OCI-LY1 (cell line): ENCODE measurements at regions not wholly inside any gene's neighbourhood (a gene's known extent, or its start where the extent isn't known, plus 50 kb on each side); places are given as distances from the start of the nearest gene placed in this dataset.

Source experiments
- H2AFZ ChIP-seq: fragments of 200-600 bp; sonication (generic), shearing (Covaris generic); 2 replicates; pipeline ENCODE4 v1.6.0; 2014; ENCODE audit warnings: antibody characterized with exemption, mild to moderate bottlenecking, low read length
- H3F3A ChIP-seq: fragments of 200-600 bp; sonication (generic), shearing (Covaris generic); 2 replicates; pipeline ENCODE4 v1.6.0; 2014; ENCODE audit warnings: mild to moderate bottlenecking, antibody characterized with exemption, low read length, moderate library complexity; ENCODE audit not compliant: insufficient read depth
- H3K27ac ChIP-seq: fragments of 200-600 bp; sonication (generic); 2 replicates; pipeline ENCODE4 v1.5.1; 2014; ENCODE audit warnings: low read length, mixed run types, mild to moderate bottlenecking, low read depth; ENCODE audit not compliant: poor library complexity, severe bottlenecking
- H3K27me3 ChIP-seq: fragments of 200-600 bp; sonication (generic); 2 replicates; pipeline ENCODE4 v1.6.0; 2014; ENCODE audit warnings: antibody characterized with exemption, mild to moderate bottlenecking, low read length, moderate library complexity; ENCODE audit not compliant: insufficient read depth
- H3K36me3 ChIP-seq: fragments of 200-600 bp; sonication (generic); 2 replicates; pipeline ENCODE4 v1.6.1; 2014; ENCODE audit warnings: mild to moderate bottlenecking, antibody characterized with exemption, low read length, moderate library complexity, mixed read lengths; ENCODE audit not compliant: insufficient read depth
- H3K4me1 ChIP-seq: fragments of 200-600 bp; sonication (generic); 2 replicates; pipeline ENCODE4 v1.5.1; 2014; ENCODE audit warnings: mild to moderate bottlenecking, low read length, moderate library complexity; ENCODE audit not compliant: insufficient read depth, severe bottlenecking
- H3K4me2 ChIP-seq: fragments of 200-600 bp; sonication (generic), shearing (Covaris generic); 2 replicates; pipeline ENCODE4 v1.6.1; 2014; ENCODE audit warnings: low read length
- H3K4me3 ChIP-seq: fragments of 200-600 bp; sonication (generic); 2 replicates; pipeline ENCODE4 v1.5.1; 2014; ENCODE audit warnings: low read length, low read depth, mild to moderate bottlenecking, mixed read lengths; ENCODE audit not compliant: poor library complexity, severe bottlenecking
- H3K79me2 ChIP-seq: fragments of 200-600 bp; shearing (Covaris generic); 2 replicates; pipeline ENCODE4 v1.6.1; 2016; ENCODE audit warnings: mixed run types, low read length, mixed read lengths; ENCODE audit not compliant: insufficient read depth
- H3K9ac ChIP-seq: fragments of 200-600 bp; sonication (generic), shearing (Covaris generic); 2 replicates; pipeline ENCODE4 v1.6.1; 2014; ENCODE audit warnings: mild to moderate bottlenecking, low read length, mixed read lengths
- H3K9me2 ChIP-seq: fragments of 200-600 bp; sonication (generic), shearing (Covaris generic); 2 replicates; pipeline ENCODE4 v1.6.1; 2014; ENCODE audit warnings: low read depth, mild to moderate bottlenecking, low read length, mixed read lengths
- H3K9me3 ChIP-seq: fragments of 200-600 bp; shearing (Covaris generic); 2 replicates; pipeline ENCODE4 v1.6.1; 2014; ENCODE audit warnings: low read length, mixed read lengths
- H4K20me1 ChIP-seq: fragments of 200-600 bp; sonication (generic), shearing (Covaris generic); 2 replicates; pipeline ENCODE4 v1.6.0; 2016; ENCODE audit warnings: mild to moderate bottlenecking, low read length; ENCODE audit not compliant: insufficient read depth
- EZH2 ChIP-seq: fragments of 200-600 bp; sonication (generic), shearing (Covaris generic); IDR thresholded peaks from 2 replicates; pipeline ENCODE4 v1.8.0; 2017; ENCODE audit warnings: borderline replicate concordance, mixed run types, mild to moderate bottlenecking, antibody characterized with exemption, low read length, moderate library complexity, mixed read lengths
- TF ChIP-seq, protein P1 (sequence below): fragments of 200-600 bp; sonication (generic), shearing (Covaris generic); IDR thresholded peaks from 2 replicates; pipeline ENCODE4 v1.5.1; 2017; ENCODE audit warnings: mild to moderate bottlenecking, antibody characterized with exemption, low read length, moderate library complexity, mixed read lengths

DNA sequence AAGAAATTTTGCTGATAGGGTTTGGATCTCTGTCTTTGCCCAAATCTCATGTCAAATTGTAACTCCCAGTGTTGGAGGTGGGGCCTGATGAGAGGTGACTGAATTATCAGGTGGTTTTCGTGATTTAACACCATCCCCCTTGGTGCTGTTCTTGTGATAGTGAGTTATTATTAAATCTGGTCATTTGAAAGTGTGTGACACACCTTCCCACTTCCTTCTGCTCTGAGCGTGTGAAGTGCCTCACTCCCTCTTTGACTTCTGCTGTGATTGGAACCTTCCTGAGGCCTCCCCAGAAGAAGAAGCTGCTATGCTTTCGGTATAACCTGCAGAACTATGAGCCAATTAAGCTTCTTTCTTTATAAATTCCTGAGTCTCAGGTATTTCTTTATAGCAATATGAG lies 632.0 kb downstream of the SLITRK5 start:
- Histone ChIP-seq H3K27me3 (no peaks in the 10 kb centered on the region), H3K4me2 (no peak overlapping the region), H3K9me3 (no peaks in the 10 kb centered on the region), H4K20me1 (no peaks in the 10 kb centered on the region), H3K36me3 (no peaks in the 10 kb centered on the region), H3K4me3 (no peak overlapping the region), H3K9ac (no peak overlapping the region), H3K9me2 (no peaks in the 10 kb centered on the region), H2AFZ (no peak overlapping the region), H3K4me1 (no peaks in the 10 kb centered on the region), H3K79me2 (no peaks in the 10 kb centered on the region), H3F3A (no peaks in the 10 kb centered on the region), H3K27ac (no peak overlapping the region)
- TF ChIP-seq, protein P1, sequence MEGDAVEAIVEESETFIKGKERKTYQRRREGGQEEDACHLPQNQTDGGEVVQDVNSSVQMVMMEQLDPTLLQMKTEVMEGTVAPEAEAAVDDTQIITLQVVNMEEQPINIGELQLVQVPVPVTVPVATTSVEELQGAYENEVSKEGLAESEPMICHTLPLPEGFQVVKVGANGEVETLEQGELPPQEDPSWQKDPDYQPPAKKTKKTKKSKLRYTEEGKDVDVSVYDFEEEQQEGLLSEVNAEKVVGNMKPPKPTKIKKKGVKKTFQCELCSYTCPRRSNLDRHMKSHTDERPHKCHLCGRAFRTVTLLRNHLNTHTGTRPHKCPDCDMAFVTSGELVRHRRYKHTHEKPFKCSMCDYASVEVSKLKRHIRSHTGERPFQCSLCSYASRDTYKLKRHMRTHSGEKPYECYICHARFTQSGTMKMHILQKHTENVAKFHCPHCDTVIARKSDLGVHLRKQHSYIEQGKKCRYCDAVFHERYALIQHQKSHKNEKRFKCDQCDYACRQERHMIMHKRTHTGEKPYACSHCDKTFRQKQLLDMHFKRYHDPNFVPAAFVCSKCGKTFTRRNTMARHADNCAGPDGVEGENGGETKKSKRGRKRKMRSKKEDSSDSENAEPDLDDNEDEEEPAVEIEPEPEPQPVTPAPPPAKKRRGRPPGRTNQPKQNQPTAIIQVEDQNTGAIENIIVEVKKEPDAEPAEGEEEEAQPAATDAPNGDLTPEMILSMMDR = no peak
- no peak for TF ChIP-seq EZH2

DNA sequence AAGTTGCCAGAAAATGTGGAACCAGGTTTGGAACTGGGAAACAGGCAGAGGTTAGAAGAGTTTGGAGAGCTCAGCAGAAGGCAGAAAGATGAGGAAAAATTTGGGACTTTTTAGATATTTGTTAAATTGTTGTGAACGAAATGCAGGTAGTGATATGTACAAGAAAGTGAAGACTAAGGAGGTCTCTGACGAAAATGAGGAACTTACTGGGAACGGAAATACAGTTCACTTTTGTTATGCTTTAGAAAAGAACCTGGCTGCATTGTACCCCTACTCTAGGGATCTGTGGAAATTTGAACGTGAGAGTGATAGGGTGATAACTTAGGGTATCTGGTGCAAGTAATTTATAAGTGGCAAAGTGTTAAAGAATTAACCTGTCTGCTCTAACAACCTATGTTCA lies 632.4 kb downstream of the SLITRK5 start:
- Histone ChIP-seq H3K9ac (no peak overlapping the region), H3K9me2 (no peaks in the 10 kb centered on the region), H3K27ac (no peak overlapping the region), H2AFZ (no peak overlapping the region), H3K4me3 (no peak overlapping the region), H4K20me1 (no peaks in the 10 kb centered on the region), H3K79me2 (no peaks in the 10 kb centered on the region), H3F3A (no peaks in the 10 kb centered on the region), H3K9me3 (no peaks in the 10 kb centered on the region), H3K4me2 (no peak overlapping the region), H3K27me3 (no peaks in the 10 kb centered on the region), H3K36me3 (no peaks in the 10 kb centered on the region), H3K4me1 (no peaks in the 10 kb centered on the region)
- TF ChIP-seq, protein P1 = no peak
- no peak for TF ChIP-seq EZH2

DNA sequence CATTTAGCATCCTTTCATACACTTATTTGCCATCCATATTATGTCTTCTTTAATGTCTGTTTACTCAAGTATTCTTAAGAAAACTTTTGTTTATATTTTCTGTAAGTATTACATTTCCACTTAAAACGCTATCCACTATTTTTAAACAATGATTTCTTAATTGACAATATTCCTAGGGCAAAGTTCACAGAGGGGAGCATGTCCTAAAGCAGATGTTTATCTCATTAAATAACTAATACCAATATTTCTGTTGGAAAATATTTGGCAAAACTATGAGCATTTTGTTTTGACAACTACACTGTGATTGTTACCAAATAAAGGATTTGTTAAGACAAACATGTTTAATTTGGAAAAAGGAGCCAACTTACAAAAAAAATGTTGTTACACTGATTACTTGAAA lies 643.3 kb downstream of the SLITRK5 start:
- no peak overlapping the region for H3K27ac ChIP-seq
- H3K9me3 ChIP-seq = no peaks in the 10 kb centered on the region
- H3K4me1 ChIP-seq = no peaks in the 10 kb centered on the region
- H3K4me2 ChIP-seq = no peak overlapping the region
- no peaks in the 10 kb centered on the region for H3K27me3 ChIP-seq
- H3K9me2 ChIP-seq = no peaks in the 10 kb centered on the region
- H3K4me3 ChIP-seq = no peak overlapping the region
- no peaks in the 10 kb centered on the region for H4K20me1 ChIP-seq
- no peak overlapping the region for H2AFZ ChIP-seq
- no peak for TF ChIP-seq EZH2
- TF ChIP-seq, protein P1 = no peak
- H3K36me3 ChIP-seq = no peaks in the 10 kb centered on the region
- H3K79me2 ChIP-seq = no peaks in the 10 kb centered on the region
- no peak overlapping the region for H3K9ac ChIP-seq
- no peaks in the 10 kb centered on the region for H3F3A ChIP-seq
